ENCODE measurements at regions not wholly inside any gene's neighbourhood (a gene's known extent, or its start where the extent isn't known, plus 50 kb on each side); places are given as distances from the start of the nearest gene placed in this dataset.

GRCh38 chr9:36742264-36742663, 169.6 kb downstream of the MELK start:
- no peak for TF ChIP-seq CTCF (IDR thresholded peaks at IDR 0.05)
- no peak for TF ChIP-seq TCF7L2 (IDR thresholded peaks at IDR 0.05; ENCODE audit: low read depth, low read length)
